Duodenal mucosa (tissue), 2 donors: ENCODE measurements at regions not wholly inside any gene's neighbourhood (a gene's known extent, or its start where the extent isn't known, plus 50 kb on each side); places are given as distances from the start of the nearest gene placed in this dataset.
A peak's percentile ranks its signal among the peaks of the same experiment; 100 is the strongest.

ENCODE experiments used
- H3K27ac ChIP-seq: one replicate; pipeline ENCODE4 v1.7.0; 2013; ENCODE audit warnings: low read depth, low read length
- H3K27me3 ChIP-seq, 2 donors: one replicate each; pipeline ENCODE4 v1.7.0; 2013; ENCODE audit warnings: low read length in 2 of 2, control low read depth in 1 of 2; ENCODE audit not compliant: insufficient read depth in 2 of 2, control insufficient read depth in 1 of 2
- H3K36me3 ChIP-seq, 2 donors: one replicate each; pipeline ENCODE4 v1.7.0; 2013; ENCODE audit warnings: low read length in 2 of 2, control low read depth in 1 of 2; ENCODE audit not compliant: insufficient read depth in 2 of 2, control insufficient read depth in 1 of 2
- H3K4me1 ChIP-seq, 2 donors: one replicate each; pipeline ENCODE4 v1.7.0; 2013; ENCODE audit warnings: low read length in 2 of 2, control low read depth in 1 of 2; ENCODE audit not compliant: insufficient read depth in 2 of 2, control insufficient read depth in 1 of 2
- H3K4me3 ChIP-seq, 2 donors: one replicate each; pipeline ENCODE4 v1.7.0; 2013; ENCODE audit warnings: low read length in 2 of 2, low read depth in 1 of 2
- H3K9ac ChIP-seq, 2 donors: one replicate each; pipeline ENCODE4 v1.7.0; 2013; ENCODE audit warnings: low read length in 2 of 2, low read depth in 1 of 2
- H3K9me3 ChIP-seq, 2 donors: one replicate each; pipeline ENCODE4 v1.7.0; 2013; ENCODE audit warnings: low read length in 2 of 2, control low read depth in 1 of 2; ENCODE audit not compliant: control insufficient read depth in 1 of 2

GRCh38 chr3:144104679-144105078 is 133.1 kb downstream of the DIPK2A start:
- H3K4me3 ChIP-seq: no peak overlapping the region
- no peaks in the 10 kb centered on the region for H3K27me3 ChIP-seq
- H3K36me3 ChIP-seq: no peaks in the 10 kb centered on the region
- no peaks in the 10 kb centered on the region for H3K9me3 ChIP-seq
- H3K4me1 ChIP-seq: no peaks in the 10 kb centered on the region
- no peak overlapping the region for H3K9ac ChIP-seq
- no peak overlapping the region for H3K27ac ChIP-seq

- no peak overlapping the region for H3K27ac ChIP-seq
- H3K9ac ChIP-seq: no peak overlapping the region
- no peaks in the 10 kb centered on the region for H3K4me1 ChIP-seq
- H3K9me3 ChIP-seq: no peaks in the 10 kb centered on the region
- H3K27me3 ChIP-seq: no peaks in the 10 kb centered on the region
- H3K4me3 ChIP-seq: no peak overlapping the region
- no peaks in the 10 kb centered on the region for H3K36me3 ChIP-seq
Observed at GRCh38 chr3:144105542-144105941, 133.9 kb downstream of the DIPK2A start.

- no peak overlapping the region for H3K4me3 ChIP-seq
- H3K36me3 ChIP-seq: no peaks in the 10 kb centered on the region
- no peaks in the 10 kb centered on the region for H3K4me1 ChIP-seq
- no peak overlapping the region for H3K9ac ChIP-seq
- no peak overlapping the region for H3K27ac ChIP-seq
- no peaks in the 10 kb centered on the region for H3K9me3 ChIP-seq
- no peaks in the 10 kb centered on the region for H3K27me3 ChIP-seq
Observed at GRCh38 chr3:144106970-144107369, 135.3 kb downstream of the DIPK2A start.

- no peaks in the 10 kb centered on the region for H3K27me3 ChIP-seq
- H3K36me3 ChIP-seq: no peaks in the 10 kb centered on the region
- H3K4me3 ChIP-seq: no peak overlapping the region
- H3K4me1 ChIP-seq: no peaks in the 10 kb centered on the region
- H3K27ac ChIP-seq: no peak overlapping the region
- no peak overlapping the region for H3K9ac ChIP-seq
- no peaks in the 10 kb centered on the region for H3K9me3 ChIP-seq
Observed at GRCh38 chr3:144107923-144108322, 136.3 kb downstream of the DIPK2A start.

GRCh38 chr3:144109944-144110343 is 138.3 kb downstream of the DIPK2A start:
- Histone ChIP-seq H3K27me3 (no peaks in the 10 kb centered on the region), H3K4me1 (no peaks in the 10 kb centered on the region), H3K4me3 (no peak overlapping the region), H3K27ac (peak overlapping the region; percentile 10), H3K36me3 (no peaks in the 10 kb centered on the region), H3K9me3 (no peaks in the 10 kb centered on the region), H3K9ac (no peak overlapping the region)

- Histone ChIP-seq H3K4me1 (no peaks in the 10 kb centered on the region), H3K9me3 (no peaks in the 10 kb centered on the region), H3K27me3 (no peaks in the 10 kb centered on the region), H3K4me3 (no peak overlapping the region), H3K9ac (no peak overlapping the region), H3K27ac (no peak overlapping the region), H3K36me3 (no peaks in the 10 kb centered on the region)
Observed at GRCh38 chr3:144112036-144112435, 140.4 kb downstream of the DIPK2A start.

GRCh38 chr3:144112437-144112836 is 140.8 kb downstream of the DIPK2A start:
- no peaks in the 10 kb centered on the region for H3K9me3 ChIP-seq
- H3K27me3 ChIP-seq: no peaks in the 10 kb centered on the region
- no peaks in the 10 kb centered on the region for H3K4me1 ChIP-seq
- H3K27ac ChIP-seq: no peak overlapping the region
- H3K36me3 ChIP-seq: no peaks in the 10 kb centered on the region
- no peak overlapping the region for H3K4me3 ChIP-seq
- no peak overlapping the region for H3K9ac ChIP-seq

GRCh38 chr3:144114767-144115166 is 143.1 kb downstream of the DIPK2A start:
- no peak overlapping the region for H3K27ac ChIP-seq
- no peaks in the 10 kb centered on the region for H3K36me3 ChIP-seq
- no peak overlapping the region for H3K4me3 ChIP-seq
- H3K9ac ChIP-seq: no peak overlapping the region
- H3K4me1 ChIP-seq: no peaks in the 10 kb centered on the region
- no peaks in the 10 kb centered on the region for H3K9me3 ChIP-seq
- no peaks in the 10 kb centered on the region for H3K27me3 ChIP-seq

GRCh38 chr3:144119633-144120032 is 148.0 kb downstream of the DIPK2A start:
- Histone ChIP-seq H3K4me1 (no peaks in the 10 kb centered on the region), H3K4me3 (no peak overlapping the region), H3K27me3 (no peaks in the 10 kb centered on the region), H3K27ac (no peak overlapping the region), H3K36me3 (no peaks in the 10 kb centered on the region), H3K9me3 (no peaks in the 10 kb centered on the region), H3K9ac (no peak overlapping the region)

GRCh38 chr3:144121661-144122060 is 150.0 kb downstream of the DIPK2A start:
- Histone ChIP-seq H3K4me3 (no peak overlapping the region), H3K9me3 (no peaks in the 10 kb centered on the region), H3K36me3 (no peaks in the 10 kb centered on the region), H3K27me3 (no peaks in the 10 kb centered on the region), H3K9ac (no peak overlapping the region), H3K27ac (no peak overlapping the region), H3K4me1 (no peaks in the 10 kb centered on the region)

GRCh38 chr3:144127014-144127413 is 155.4 kb downstream of the DIPK2A start:
- Histone ChIP-seq H3K4me1 (no peaks in the 10 kb centered on the region), H3K9ac (no peak overlapping the region), H3K27ac (no peak overlapping the region), H3K36me3 (no peaks in the 10 kb centered on the region), H3K4me3 (no peak overlapping the region), H3K9me3 (no peaks in the 10 kb centered on the region), H3K27me3 (no peaks in the 10 kb centered on the region)
